Caco-2 (cell line): ENCODE measurements at regions not wholly inside any gene's neighbourhood (a gene's known extent, or its start where the extent isn't known, plus 50 kb on each side); places are given as distances from the start of the nearest gene placed in this dataset.

Experiments used
- BruUV-seq: library from RNA; stranded (reverse); fragments of 400-500 nt; replicated peaks from 2 replicates; lab custom pipeline; 2021; lab: Mats Ljungman, UMichigan
- CTCF ChIA-PET: fragments of 300-600 bp; sonication (Branson Sonifier 250); formaldehyde crosslinking; loops from one replicate; lab custom pipeline; 2022; ENCODE audit warnings: antibody characterized with exemption; lab: Charles Lee
- POLR2A ChIA-PET: fragments of 300-600 bp; sonication (Branson Sonifier 250); formaldehyde crosslinking; loops from one replicate; lab custom pipeline; 2022; ENCODE audit warnings: antibody characterized with exemption; lab: Charles Lee
- DNase-seq, 2 experiments: peaks; one replicate each; pipeline versions ENCODE4 v3.0.0 to v3.0.0-alpha.2; 2020 to 2022
- H3K27me3 ChIP-seq: replicated peaks from 2 replicates; pipeline ENCODE4 v1.6.0; 2011; ENCODE audit warnings: low read length; ENCODE audit not compliant: control insufficient read depth, insufficient read depth
- H3K36me3 ChIP-seq: 2 replicates; pipeline ENCODE4 v1.5.1; 2011; ENCODE audit warnings: low read length; ENCODE audit not compliant: control insufficient read depth, insufficient read depth
- H3K4me1 ChIP-seq: fragments of 250-450 bp; sonication (Bioruptor Pico); 2 replicates; pipeline ENCODE4 v1.5.1; 2020; ENCODE audit warnings: mild to moderate bottlenecking
- H3K4me3 ChIP-seq: 2 replicates; pipeline ENCODE4 v1.5.1; 2011; ENCODE audit warnings: low read depth, mild to moderate bottlenecking, control low read depth, low read length
- H3K9me3 ChIP-seq: fragments of 250-450 bp; sonication (Bioruptor Pico); 2 replicates; pipeline ENCODE4 v1.5.1; 2020; ENCODE audit warnings: mild to moderate bottlenecking, moderate library complexity
- H3K27ac Mint-ChIP-seq: one replicate; pipeline ENCODE4 v1.8.0; 2022; ENCODE audit warnings: mixed read lengths; ENCODE audit not compliant: unreplicated experiment
- H3K27me3 Mint-ChIP-seq: one replicate; pipeline ENCODE4 v1.8.0; 2022; ENCODE audit warnings: mixed read lengths; ENCODE audit not compliant: insufficient read depth, unreplicated experiment
- H3K36me3 Mint-ChIP-seq: one replicate; pipeline ENCODE4 v1.8.0; 2022; ENCODE audit warnings: mild to moderate bottlenecking, mixed read lengths; ENCODE audit not compliant: insufficient read depth, unreplicated experiment
- H3K4me1 Mint-ChIP-seq: one replicate; pipeline ENCODE4 v1.8.0; 2022; ENCODE audit warnings: low read depth, mixed read lengths; ENCODE audit not compliant: unreplicated experiment
- H3K4me3 Mint-ChIP-seq: one replicate; pipeline ENCODE4 v1.8.0; 2022; ENCODE audit warnings: mild to moderate bottlenecking, moderate library complexity, mixed read lengths; ENCODE audit not compliant: unreplicated experiment
- H3K9me3 Mint-ChIP-seq: one replicate; pipeline ENCODE4 v1.8.0; 2022; ENCODE audit warnings: mixed read lengths; ENCODE audit not compliant: unreplicated experiment
- intact Hi-C: fragments of 100-400 bp; cut with micrococcal nuclease; formaldehyde crosslinking; loops from one replicate; pipeline ENCODE4 v1.10.0; 2022; ENCODE audit not compliant: unreplicated experiment
- TF ChIP-seq, protein P1 (sequence below), 2 experiments: fragments of 200-600 bp in 1 of 2; IDR thresholded peaks; 1 replicate in 1 of 2; 2 replicates in 1 of 2; pipeline versions ENCODE4 v1.5.1 to v1.8.0; 2011 to 2022; ENCODE audit warnings: antibody characterized with exemption in 1 of 2, control low read depth in 1 of 2, inconsistent platforms in 1 of 2, low read depth in 1 of 2, low read length in 1 of 2, mild to moderate bottlenecking in 1 of 2, moderate library complexity in 1 of 2; ENCODE audit not compliant: insufficient read depth in 1 of 2, severe bottlenecking in 1 of 2, unreplicated experiment in 1 of 2

DNA sequence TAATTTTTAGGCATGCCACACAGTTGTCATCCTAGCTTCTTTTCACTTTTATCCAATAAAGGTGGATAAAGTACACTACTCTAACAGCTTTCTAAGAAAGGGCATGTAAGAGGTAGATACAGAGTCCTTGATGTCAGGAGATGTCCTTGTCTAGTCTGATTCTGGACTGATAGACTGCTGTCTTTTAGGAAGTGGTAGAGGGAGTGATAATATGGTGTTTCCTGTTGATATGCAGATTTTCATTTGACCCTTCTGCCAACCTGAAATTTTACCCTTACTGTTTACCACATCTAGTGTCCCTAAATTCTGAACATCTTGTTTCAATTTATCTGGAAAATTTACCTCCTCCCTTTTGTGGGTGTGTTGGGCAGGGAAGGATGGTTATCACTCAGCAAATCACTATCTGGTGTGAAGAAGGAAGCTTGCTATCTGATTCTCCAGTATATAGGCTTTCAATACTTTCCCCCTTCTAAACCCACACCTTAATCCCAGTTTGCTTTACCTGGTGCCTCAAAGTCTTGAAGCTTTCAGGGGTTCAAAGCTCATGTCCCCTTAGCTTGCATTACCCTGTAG is 354.9 kb upstream of the SNX7 start:
- intact Hi-C loops, result no loop called here
- Mint-ChIP-seq H3K27me3 (no peaks in the 10 kb centered on the region), H3K36me3 (no peaks in the 10 kb centered on the region), H3K4me3 (no peak overlapping the region), H3K4me1 (no peaks in the 10 kb centered on the region), H3K9me3 (peaks cover 6% of the 10 kb centered on the region), H3K27ac (no peak overlapping the region)
- CTCF ChIA-PET, result no interaction called here
- no peak for DNase-seq
- TF ChIP-seq, protein P1, sequence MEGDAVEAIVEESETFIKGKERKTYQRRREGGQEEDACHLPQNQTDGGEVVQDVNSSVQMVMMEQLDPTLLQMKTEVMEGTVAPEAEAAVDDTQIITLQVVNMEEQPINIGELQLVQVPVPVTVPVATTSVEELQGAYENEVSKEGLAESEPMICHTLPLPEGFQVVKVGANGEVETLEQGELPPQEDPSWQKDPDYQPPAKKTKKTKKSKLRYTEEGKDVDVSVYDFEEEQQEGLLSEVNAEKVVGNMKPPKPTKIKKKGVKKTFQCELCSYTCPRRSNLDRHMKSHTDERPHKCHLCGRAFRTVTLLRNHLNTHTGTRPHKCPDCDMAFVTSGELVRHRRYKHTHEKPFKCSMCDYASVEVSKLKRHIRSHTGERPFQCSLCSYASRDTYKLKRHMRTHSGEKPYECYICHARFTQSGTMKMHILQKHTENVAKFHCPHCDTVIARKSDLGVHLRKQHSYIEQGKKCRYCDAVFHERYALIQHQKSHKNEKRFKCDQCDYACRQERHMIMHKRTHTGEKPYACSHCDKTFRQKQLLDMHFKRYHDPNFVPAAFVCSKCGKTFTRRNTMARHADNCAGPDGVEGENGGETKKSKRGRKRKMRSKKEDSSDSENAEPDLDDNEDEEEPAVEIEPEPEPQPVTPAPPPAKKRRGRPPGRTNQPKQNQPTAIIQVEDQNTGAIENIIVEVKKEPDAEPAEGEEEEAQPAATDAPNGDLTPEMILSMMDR (IDR thresholded peaks at IDR 0.05; ENCODE audit: insufficient read depth in 1 of 2, low read depth in 1 of 2, low read length in 1 of 2, severe bottlenecking in 1 of 2, unreplicated experiment in 1 of 2), result no peak
- Histone ChIP-seq H3K27me3 (no peaks in the 10 kb centered on the region), H3K4me1 (no peaks in the 10 kb centered on the region), H3K9me3 (no peaks in the 10 kb centered on the region), H3K36me3 (no peaks in the 10 kb centered on the region), H3K4me3 (no peak overlapping the region)
- POLR2A ChIA-PET, result no interaction called here
- BruUV-seq, result no TSS peak

DNA sequence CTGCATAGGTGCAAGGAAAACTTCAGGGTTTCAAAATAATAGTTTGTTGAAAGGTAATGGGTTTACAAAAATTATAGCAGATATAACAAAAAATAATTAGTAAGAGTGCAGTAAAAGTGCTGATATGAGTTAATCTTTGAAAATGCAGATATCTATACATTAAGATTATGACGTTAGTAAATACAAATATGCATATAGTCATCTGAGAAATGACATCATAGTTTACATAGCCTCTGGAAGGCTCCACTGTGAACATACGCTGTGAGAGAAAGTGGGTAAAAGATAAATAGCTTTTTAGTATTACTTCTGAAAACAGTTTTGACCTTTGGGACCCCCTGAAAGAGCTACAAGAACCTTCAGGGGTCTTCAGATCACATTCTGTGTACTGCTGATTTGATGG is 356.2 kb upstream of the SNX7 start:
- H3K4me3 ChIP-seq, result no peak overlapping the region
- Mint-ChIP-seq H3K36me3 (no peaks in the 10 kb centered on the region), H3K27ac (no peak overlapping the region), H3K27me3 (no peaks in the 10 kb centered on the region), H3K9me3 (peaks cover 6% of the 10 kb centered on the region), H3K4me1 (no peaks in the 10 kb centered on the region), H3K4me3 (no peak overlapping the region)
- ChIA-PET CTCF (no interaction called here), POLR2A (no interaction called here)
- no peaks in the 10 kb centered on the region for H3K4me1 ChIP-seq
- no peaks in the 10 kb centered on the region for H3K9me3 ChIP-seq
- intact Hi-C loops, result no loop called here
- DNase-seq, result no peak
- H3K27me3 ChIP-seq, result no peaks in the 10 kb centered on the region
- H3K36me3 ChIP-seq, result no peaks in the 10 kb centered on the region
- BruUV-seq, result no TSS peak
- TF ChIP-seq, protein P1 (IDR thresholded peaks at IDR 0.05; ENCODE audit: insufficient read depth in 1 of 2, low read depth in 1 of 2, low read length in 1 of 2, severe bottlenecking in 1 of 2, unreplicated experiment in 1 of 2), result no peak

DNA sequence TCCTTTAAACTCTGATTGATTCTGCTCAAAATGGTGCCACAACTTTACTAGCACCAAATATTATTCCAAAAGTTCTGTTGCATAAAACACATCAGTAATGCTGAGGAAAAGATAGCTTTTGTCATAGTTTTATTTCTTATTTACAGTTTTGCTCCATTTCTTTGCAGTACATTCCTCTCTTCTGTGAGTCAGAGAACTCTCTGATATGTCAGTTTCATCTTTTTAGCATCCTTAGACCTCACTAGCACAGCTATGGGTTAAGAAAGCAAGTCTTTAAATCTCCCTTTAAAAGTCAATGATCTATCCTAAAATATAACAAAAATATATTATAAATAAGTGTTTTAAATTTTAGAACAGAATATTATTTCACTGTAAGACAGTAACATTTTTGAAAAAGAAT is 356.6 kb upstream of the SNX7 start:
- H3K36me3 Mint-ChIP-seq, result no peaks in the 10 kb centered on the region

More for the DNA sequence above, 356.6 kb upstream of the SNX7 start:
- Histone ChIP-seq H3K4me3 (no peak overlapping the region), H3K27me3 (no peaks in the 10 kb centered on the region), H3K36me3 (no peaks in the 10 kb centered on the region), H3K4me1 (no peaks in the 10 kb centered on the region), H3K9me3 (no peaks in the 10 kb centered on the region)
- Mint-ChIP-seq H3K4me3 (no peak overlapping the region), H3K4me1 (no peaks in the 10 kb centered on the region), H3K27ac (no peak overlapping the region), H3K9me3 (peaks cover 6% of the 10 kb centered on the region), H3K27me3 (no peaks in the 10 kb centered on the region)
- no TSS peak for BruUV-seq
- intact Hi-C loops, result no loop called here
- ChIA-PET CTCF (no interaction called here), POLR2A (no interaction called here)
- DNase-seq, result no peak
- TF ChIP-seq, protein P1 (IDR thresholded peaks at IDR 0.05; ENCODE audit: insufficient read depth in 1 of 2, low read depth in 1 of 2, low read length in 1 of 2, severe bottlenecking in 1 of 2, unreplicated experiment in 1 of 2), result no peak
